ENCODE measurements at regions not wholly inside any gene's neighbourhood (a gene's known extent, or its start where the extent isn't known, plus 50 kb on each side); places are given as distances from the start of the nearest gene placed in this dataset.

- no peaks in the 10 kb centered on the region for H3K9me3 ChIP-seq
- DNase-seq: no peak
- H3K4me3 ChIP-seq: no peak overlapping the region
- no peaks in the 10 kb centered on the region for H3K36me3 ChIP-seq
- H3K4me1 ChIP-seq: peaks cover 0 to 3% (median 0%) of the 10 kb centered on the region in 4 donors
- TF ChIP-seq EP300 (IDR thresholded peaks at IDR 0.05) (no peak), CTCF (IDR thresholded peaks at IDR 0.05) (no peak), POLR2AphosphoS5 (IDR thresholded peaks at IDR 0.05) (no peak), POLR2A (IDR thresholded peaks at IDR 0.05) (no peak)
- no peak overlapping the region for H3K27ac ChIP-seq
- H3K27me3 ChIP-seq: no peaks in the 10 kb centered on the region
- no peak for ATAC-seq (ENCODE audit: low FRiP score in 2 of 2)
- 50 to 84% methylated on average over 1 of the region's 1 CpG for WGBS, 2 donors
Observed at GRCh38 chr18:42530276-42530675, 575.2 kb downstream of the PIK3C3 start.

DNA sequence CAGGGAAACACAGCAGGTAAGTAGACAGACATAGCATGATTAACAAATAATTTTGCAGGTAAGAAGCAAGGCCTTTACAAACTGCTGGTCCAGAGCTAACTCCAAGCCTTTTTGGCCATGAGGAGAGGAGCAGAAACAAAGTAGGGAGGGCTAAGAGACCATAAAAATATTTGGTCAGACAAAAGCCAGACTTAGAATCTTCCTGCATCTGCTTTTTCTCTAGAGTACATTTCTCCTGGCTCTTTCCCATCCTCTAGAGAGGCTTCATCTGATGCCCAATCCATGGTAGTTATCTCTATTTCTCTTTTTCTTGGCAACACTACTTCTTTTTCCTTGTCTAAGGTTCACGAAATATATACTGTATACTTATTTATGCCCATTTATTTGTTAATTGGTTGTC lies 577.1 kb downstream of the PIK3C3 start:
- no peak for DNase-seq

DNA sequence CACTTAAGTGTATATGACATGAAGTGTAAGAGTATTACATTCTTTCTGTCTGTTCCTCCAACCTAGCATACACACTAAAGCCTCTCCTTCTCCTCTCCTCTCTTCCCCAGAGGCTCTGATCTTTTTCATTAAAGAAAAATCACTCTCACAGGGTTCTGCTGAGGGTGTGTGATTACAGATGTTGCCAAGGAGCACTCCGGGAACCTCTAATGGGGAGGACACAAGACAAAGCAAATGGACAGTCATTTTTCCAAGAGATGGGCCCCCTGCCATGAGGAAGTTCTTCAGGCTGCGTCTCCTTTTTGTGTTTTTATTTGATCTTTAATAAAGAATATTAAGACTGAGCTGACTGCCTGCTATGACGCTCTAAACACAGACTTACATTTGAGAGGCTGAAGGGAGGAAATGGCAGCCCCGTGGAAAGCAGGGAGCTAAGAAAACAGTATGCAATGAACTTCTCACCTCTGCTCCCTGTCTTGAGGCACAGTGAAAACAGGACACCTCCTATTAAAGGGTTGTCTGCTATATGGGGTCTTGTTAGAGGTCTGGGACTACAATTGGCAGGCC lies 578.1 kb downstream of the PIK3C3 start:
- peaks cover 0 to 7% (median 0%) of the 10 kb centered on the region in 4 donors for H3K4me1 ChIP-seq
- TF ChIP-seq EP300 (IDR thresholded peaks at IDR 0.05): no peak
- TF ChIP-seq POLR2A (IDR thresholded peaks at IDR 0.05): no peak
- no peak for TF ChIP-seq POLR2AphosphoS5 (IDR thresholded peaks at IDR 0.05)
- TF ChIP-seq CTCF (IDR thresholded peaks at IDR 0.05): no peak
- no peak for ATAC-seq (ENCODE audit: low FRiP score in 2 of 2)
- H3K4me3 ChIP-seq: no peak overlapping the region
- H3K27ac ChIP-seq: no peak overlapping the region
- no peaks in the 10 kb centered on the region for H3K27me3 ChIP-seq
- H3K9me3 ChIP-seq: no peaks in the 10 kb centered on the region
- no peak for DNase-seq
- H3K36me3 ChIP-seq: no peaks in the 10 kb centered on the region
- WGBS, 2 donors: 28 to 33% methylated on average over 4 of the region's 4 CpGs

More for the DNA sequence above, 577.1 kb downstream of the PIK3C3 start:
- WGBS, 2 donors: 62 to 75% methylated on average over 1 of the region's 1 CpG
- Histone ChIP-seq H3K4me1 (peaks cover 0 to 7% (median 0%) of the 10 kb centered on the region in 4 donors), H3K27ac (no peak overlapping the region), H3K9me3 (no peaks in the 10 kb centered on the region), H3K27me3 (no peaks in the 10 kb centered on the region), H3K4me3 (no peak overlapping the region), H3K36me3 (no peaks in the 10 kb centered on the region)
- TF ChIP-seq CTCF (IDR thresholded peaks at IDR 0.05) (no peak), EP300 (IDR thresholded peaks at IDR 0.05) (no peak), POLR2AphosphoS5 (IDR thresholded peaks at IDR 0.05) (no peak), POLR2A (IDR thresholded peaks at IDR 0.05) (no peak)
- no peak for ATAC-seq (ENCODE audit: low FRiP score in 2 of 2)

DNA sequence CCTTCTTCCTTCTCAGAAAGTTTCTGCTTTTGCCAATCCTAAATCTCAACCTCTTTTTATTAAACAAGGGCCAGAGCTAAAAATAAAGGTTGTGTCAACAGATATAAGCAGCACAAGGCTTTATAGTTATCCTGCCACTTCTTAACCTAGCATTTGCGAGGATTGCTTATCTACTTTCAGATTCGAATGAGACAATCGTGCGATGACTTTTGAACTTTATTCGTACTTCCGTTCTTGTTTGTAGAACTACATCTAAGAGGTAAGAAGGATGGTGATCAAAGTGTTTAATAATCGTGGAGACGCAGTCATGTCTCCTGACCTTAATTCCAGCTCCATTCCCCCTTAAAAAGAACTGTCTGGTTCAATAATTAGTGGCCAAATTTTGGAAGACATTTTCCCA lies 578.6 kb downstream of the PIK3C3 start:
- Histone ChIP-seq H3K27me3 (no peaks in the 10 kb centered on the region), H3K36me3 (no peaks in the 10 kb centered on the region), H3K27ac (no peak overlapping the region), H3K4me1 (peaks cover 0 to 7% (median 0%) of the 10 kb centered on the region in 4 donors), H3K4me3 (no peak overlapping the region), H3K9me3 (no peaks in the 10 kb centered on the region)
- ATAC-seq (ENCODE audit: low FRiP score in 2 of 2) (no peak), DNase-seq (no peak)
- no peak for TF ChIP-seq EP300 (IDR thresholded peaks at IDR 0.05)
- no peak for TF ChIP-seq POLR2A (IDR thresholded peaks at IDR 0.05)
- TF ChIP-seq POLR2AphosphoS5 (IDR thresholded peaks at IDR 0.05): no peak
- 69 to 79% methylated on average over 8 of the region's 8 CpGs for WGBS, 2 donors

DNA sequence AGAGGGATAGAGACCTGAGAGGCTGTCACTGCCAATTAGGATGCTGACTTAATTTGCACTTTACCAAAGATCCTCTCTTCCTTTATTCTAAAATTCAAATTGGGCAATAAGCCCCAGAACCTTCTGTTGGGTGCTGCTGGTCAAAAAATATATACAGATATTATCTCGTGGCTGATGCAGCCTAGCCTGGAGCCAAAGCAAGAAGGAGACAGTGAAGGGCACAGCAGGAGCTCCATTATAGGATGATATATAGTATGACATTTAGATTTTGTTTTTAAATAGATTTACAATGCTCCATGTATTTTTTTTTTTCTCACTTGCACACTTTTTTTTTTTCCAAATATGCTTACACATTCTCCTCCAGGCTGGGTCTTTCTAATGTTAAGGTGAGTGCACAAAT lies 579.3 kb downstream of the PIK3C3 start:
- Histone ChIP-seq H3K27ac (no peak overlapping the region), H3K4me1 (peaks cover 0 to 7% (median 0%) of the 10 kb centered on the region in 4 donors), H3K27me3 (no peaks in the 10 kb centered on the region), H3K4me3 (no peak overlapping the region), H3K36me3 (no peaks in the 10 kb centered on the region), H3K9me3 (no peaks in the 10 kb centered on the region)
- ATAC-seq (ENCODE audit: low FRiP score in 2 of 2): no peak
- WGBS, 2 donors: 55 to 56% methylated on average over 1 of the region's 1 CpG
- no peak for DNase-seq
- TF ChIP-seq POLR2AphosphoS5 (IDR thresholded peaks at IDR 0.05) (no peak), POLR2A (IDR thresholded peaks at IDR 0.05) (no peak)

DNA sequence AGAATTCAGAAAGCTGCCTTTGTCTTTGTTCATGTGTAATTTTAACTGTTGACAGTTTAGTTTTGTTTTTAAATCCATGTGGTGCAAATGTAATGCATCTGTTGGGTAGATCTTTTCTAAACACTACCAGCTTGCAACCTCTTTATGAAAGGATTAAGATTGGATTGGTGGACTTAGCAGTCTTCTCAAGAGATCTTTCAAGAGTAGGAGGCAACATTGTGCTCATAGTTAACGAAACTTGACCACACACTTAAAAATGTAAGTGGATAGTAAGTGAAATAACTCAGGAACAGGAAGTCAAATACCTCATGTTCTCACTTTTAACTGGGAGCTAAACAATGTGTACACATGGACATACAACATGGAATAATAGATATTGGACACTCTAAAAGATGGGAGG lies 579.0 kb downstream of the RIT2 start:
- no peak for DNase-seq
- H3K36me3 ChIP-seq: no peaks in the 10 kb centered on the region
- TF ChIP-seq POLR2A (IDR thresholded peaks at IDR 0.05): no peak
- TF ChIP-seq EP300 (IDR thresholded peaks at IDR 0.05): no peak
- TF ChIP-seq POLR2AphosphoS5 (IDR thresholded peaks at IDR 0.05): no peak
- no peak for TF ChIP-seq CTCF (IDR thresholded peaks at IDR 0.05)
- no peak overlapping the region for H3K27ac ChIP-seq
- ATAC-seq (ENCODE audit: low FRiP score in 2 of 2): no peak
- WGBS, 2 donors: 40 to 41% methylated on average over 1 of the region's 1 CpG
- H3K4me1 ChIP-seq: peaks cover 0 to 7% (median 0%) of the 10 kb centered on the region in 4 donors
- H3K9me3 ChIP-seq: no peaks in the 10 kb centered on the region
- no peaks in the 10 kb centered on the region for H3K27me3 ChIP-seq
- H3K4me3 ChIP-seq: no peak overlapping the region

Measured in upper lobe of left lung (tissue), 6 donors.